ENCODE measurements at regions not wholly inside any gene's neighbourhood (a gene's known extent, or its start where the extent isn't known, plus 50 kb on each side); places are given as distances from the start of the nearest gene placed in this dataset.

GRCh38 chr5:3801967-3802366, 206.3 kb downstream of the IRX1 start:
- CTCF ChIA-PET = no interaction called here
- H3K36me3 Mint-ChIP-seq (ENCODE audit: low read depth) = no peaks in the 10 kb centered on the region
- no peaks in the 10 kb centered on the region for H3K4me1 Mint-ChIP-seq
- POLR2A ChIA-PET = no interaction called here
- H3K27ac Mint-ChIP-seq = no peak overlapping the region
- H3K4me3 Mint-ChIP-seq = no peak overlapping the region
- no peak for DNase-seq
- H3K27me3 Mint-ChIP-seq = no peaks in the 10 kb centered on the region
- no peaks in the 10 kb centered on the region for H3K9me3 Mint-ChIP-seq

GRCh38 chr5:3809455-3809854, 213.8 kb downstream of the IRX1 start:
- Mint-ChIP-seq H3K4me1 (no peaks in the 10 kb centered on the region), H3K27ac (no peak overlapping the region), H3K9me3 (peaks cover 2% of the 10 kb centered on the region), H3K36me3 (ENCODE audit: low read depth) (no peaks in the 10 kb centered on the region), H3K27me3 (no peaks in the 10 kb centered on the region), H3K4me3 (no peak overlapping the region)
- ChIA-PET CTCF (no interaction called here), POLR2A (no interaction called here)
- no peak for DNase-seq

DNA sequence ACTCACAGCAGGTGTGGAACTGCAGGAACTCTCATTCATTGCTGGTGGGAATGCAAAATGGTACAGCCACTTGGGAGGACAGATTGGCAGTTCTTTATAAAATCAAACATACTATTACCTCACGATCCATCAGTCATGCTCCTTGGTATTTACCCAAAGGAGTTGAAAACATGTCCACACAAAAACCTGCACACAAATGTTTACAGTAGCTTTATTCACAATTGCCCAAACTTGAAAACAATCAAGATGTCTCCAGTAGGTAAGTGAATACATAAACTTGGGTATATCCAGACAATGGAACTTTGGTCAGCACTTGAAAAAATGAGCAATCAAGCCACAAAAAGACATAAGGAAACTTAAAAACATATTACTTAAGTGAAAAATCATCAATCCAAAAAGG, 215.5 kb downstream of the IRX1 start:
- Mint-ChIP-seq H3K27ac (no peak overlapping the region), H3K27me3 (no peaks in the 10 kb centered on the region), H3K36me3 (ENCODE audit: low read depth) (no peaks in the 10 kb centered on the region), H3K4me1 (no peaks in the 10 kb centered on the region), H3K9me3 (peaks cover 2% of the 10 kb centered on the region), H3K4me3 (no peak overlapping the region)
- ChIA-PET CTCF (no interaction called here), POLR2A (no interaction called here)
- DNase-seq = no peak

DNA sequence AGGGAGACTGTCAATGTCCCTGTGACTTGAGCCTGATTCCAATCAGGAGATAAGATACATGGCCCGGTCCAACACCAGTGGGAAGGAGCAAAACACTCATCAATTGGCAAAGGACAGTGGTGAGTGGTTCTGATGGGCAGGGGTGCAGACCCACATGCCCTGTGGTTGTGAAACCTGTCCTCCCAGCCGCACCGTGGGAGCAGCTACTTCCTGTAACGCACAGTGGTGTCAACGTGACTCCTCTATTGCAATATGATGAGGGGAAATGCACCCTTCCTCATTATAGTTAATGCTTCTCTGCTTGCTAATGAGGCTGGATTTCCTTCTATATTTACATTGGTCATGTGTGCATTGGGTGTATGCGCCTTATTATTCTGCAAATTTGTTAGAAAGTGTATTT, 223.0 kb downstream of the IRX1 start:
- Mint-ChIP-seq H3K9me3 (no peaks in the 10 kb centered on the region), H3K36me3 (ENCODE audit: low read depth) (no peaks in the 10 kb centered on the region), H3K27ac (no peak overlapping the region), H3K4me3 (no peak overlapping the region), H3K27me3 (no peaks in the 10 kb centered on the region), H3K4me1 (no peaks in the 10 kb centered on the region)
- no peak for DNase-seq
- POLR2A ChIA-PET = no interaction called here
- CTCF ChIA-PET = no interaction called here

- Mint-ChIP-seq H3K9me3 (no peaks in the 10 kb centered on the region), H3K27ac (no peak overlapping the region), H3K27me3 (no peaks in the 10 kb centered on the region), H3K4me1 (no peaks in the 10 kb centered on the region), H3K4me3 (no peak overlapping the region), H3K36me3 (ENCODE audit: low read depth) (no peaks in the 10 kb centered on the region)
- DNase-seq = no peak
- CTCF ChIA-PET = no interaction called here
- POLR2A ChIA-PET = no interaction called here
These were observed 230.2 kb downstream of the IRX1 start for GRCh38 chr5:3825531-3826451.

DNA sequence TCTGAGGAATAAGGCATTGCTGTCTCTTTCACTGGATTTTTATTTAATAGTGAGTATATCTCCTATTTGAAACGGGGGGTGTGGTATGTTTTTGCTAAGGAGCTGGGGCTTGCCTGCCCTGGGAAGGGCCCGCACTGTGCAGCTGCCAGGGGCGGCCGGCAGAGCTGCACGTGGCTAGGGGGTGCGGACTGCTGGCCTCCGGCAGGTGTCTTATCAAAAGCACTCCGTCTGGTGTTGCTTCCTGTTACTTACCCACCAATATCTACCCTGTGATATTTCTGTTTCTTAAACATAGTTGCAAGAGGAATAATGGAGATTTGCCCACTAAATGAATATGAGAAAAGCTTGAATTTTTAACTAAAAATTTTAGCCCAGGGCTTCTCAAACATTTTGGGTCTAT, 232.0 kb downstream of the IRX1 start:
- no peaks in the 10 kb centered on the region for H3K4me1 Mint-ChIP-seq
- no peak overlapping the region for H3K27ac Mint-ChIP-seq
- no peaks in the 10 kb centered on the region for H3K27me3 Mint-ChIP-seq
- DNase-seq = no peak
- ChIA-PET POLR2A (no interaction called here), CTCF (no interaction called here)
- H3K4me3 Mint-ChIP-seq = no peak overlapping the region
- no peaks in the 10 kb centered on the region for H3K9me3 Mint-ChIP-seq
- H3K36me3 Mint-ChIP-seq (ENCODE audit: low read depth) = no peaks in the 10 kb centered on the region

DNA sequence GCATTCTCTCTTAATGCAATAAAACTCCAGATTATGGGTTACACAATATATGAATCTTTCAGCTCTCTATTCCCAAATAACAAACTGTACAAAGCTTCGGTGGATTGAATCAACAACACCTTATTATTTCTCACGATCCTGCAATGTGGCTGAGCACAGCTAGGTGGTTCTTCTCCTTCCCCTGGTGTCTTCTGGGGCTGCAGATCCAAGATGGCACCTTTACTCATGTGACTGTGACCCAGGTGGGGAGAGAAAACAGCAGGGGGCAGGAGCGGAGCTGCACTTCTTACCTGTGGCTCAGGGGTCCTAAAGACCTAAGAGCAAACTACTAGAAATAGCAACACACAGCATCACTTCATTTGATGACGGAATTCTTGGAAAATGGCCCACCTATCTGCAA, 233.1 kb downstream of the IRX1 start:
- Mint-ChIP-seq H3K9me3 (no peaks in the 10 kb centered on the region), H3K27ac (no peak overlapping the region), H3K4me1 (no peaks in the 10 kb centered on the region), H3K36me3 (ENCODE audit: low read depth) (no peaks in the 10 kb centered on the region), H3K27me3 (no peaks in the 10 kb centered on the region), H3K4me3 (no peak overlapping the region)
- no peak for DNase-seq
- CTCF ChIA-PET = no interaction called here
- POLR2A ChIA-PET = no interaction called here

GRCh38 chr5:3833566-3833965, 237.9 kb downstream of the IRX1 start:
- CTCF ChIA-PET = interaction anchor here (0.6 kb wide), 1 partner anchor 274 kb away, joined by 5 read pairs; no protein-coding TSS in a partner anchor
- H3K36me3 Mint-ChIP-seq (ENCODE audit: low read depth) = no peaks in the 10 kb centered on the region
- DNase-seq = no peak
- H3K4me1 Mint-ChIP-seq = no peaks in the 10 kb centered on the region
- H3K27ac Mint-ChIP-seq = no peak overlapping the region
- POLR2A ChIA-PET = no interaction called here
- no peaks in the 10 kb centered on the region for H3K27me3 Mint-ChIP-seq
- no peak overlapping the region for H3K4me3 Mint-ChIP-seq
- H3K9me3 Mint-ChIP-seq = no peaks in the 10 kb centered on the region

GRCh38 chr5:3835811-3836210, 240.2 kb downstream of the IRX1 start:
- Mint-ChIP-seq H3K27ac (no peak overlapping the region), H3K27me3 (no peaks in the 10 kb centered on the region), H3K9me3 (no peaks in the 10 kb centered on the region), H3K36me3 (ENCODE audit: low read depth) (no peaks in the 10 kb centered on the region), H3K4me1 (no peaks in the 10 kb centered on the region), H3K4me3 (no peak overlapping the region)
- ChIA-PET POLR2A (no interaction called here), CTCF (no interaction called here)
- no peak for DNase-seq

DNA sequence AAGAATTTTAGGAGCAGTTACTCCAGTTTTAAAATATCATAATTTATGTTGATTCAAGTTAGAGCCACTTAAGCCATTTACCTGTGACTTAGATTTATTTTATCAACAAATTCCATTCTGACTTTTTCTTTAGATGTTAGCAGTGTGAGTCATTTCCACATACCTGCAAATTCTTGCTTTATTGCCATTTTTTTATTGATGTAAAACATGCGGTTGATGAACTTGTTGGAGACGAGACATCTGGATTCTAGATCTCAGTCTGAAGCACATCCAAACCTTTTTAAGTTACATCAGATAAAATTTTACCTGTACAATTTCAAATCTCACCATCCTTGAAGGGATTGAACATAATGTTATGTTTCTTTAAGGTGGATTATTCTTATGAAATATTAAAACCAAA, 240.9 kb downstream of the IRX1 start:
- Mint-ChIP-seq H3K4me3 (no peak overlapping the region), H3K27ac (no peak overlapping the region), H3K9me3 (no peaks in the 10 kb centered on the region), H3K36me3 (ENCODE audit: low read depth) (no peaks in the 10 kb centered on the region), H3K27me3 (no peaks in the 10 kb centered on the region), H3K4me1 (no peaks in the 10 kb centered on the region)
- POLR2A ChIA-PET = no interaction called here
- CTCF ChIA-PET = no interaction called here
- DNase-seq = no peak

GRCh38 chr5:3837506-3837905, 241.9 kb downstream of the IRX1 start:
- Mint-ChIP-seq H3K27ac (no peak overlapping the region), H3K4me3 (no peak overlapping the region), H3K4me1 (no peaks in the 10 kb centered on the region), H3K9me3 (no peaks in the 10 kb centered on the region), H3K36me3 (ENCODE audit: low read depth) (no peaks in the 10 kb centered on the region), H3K27me3 (no peaks in the 10 kb centered on the region)
- no peak for DNase-seq
- CTCF ChIA-PET = no interaction called here
- POLR2A ChIA-PET = no interaction called here

DNA sequence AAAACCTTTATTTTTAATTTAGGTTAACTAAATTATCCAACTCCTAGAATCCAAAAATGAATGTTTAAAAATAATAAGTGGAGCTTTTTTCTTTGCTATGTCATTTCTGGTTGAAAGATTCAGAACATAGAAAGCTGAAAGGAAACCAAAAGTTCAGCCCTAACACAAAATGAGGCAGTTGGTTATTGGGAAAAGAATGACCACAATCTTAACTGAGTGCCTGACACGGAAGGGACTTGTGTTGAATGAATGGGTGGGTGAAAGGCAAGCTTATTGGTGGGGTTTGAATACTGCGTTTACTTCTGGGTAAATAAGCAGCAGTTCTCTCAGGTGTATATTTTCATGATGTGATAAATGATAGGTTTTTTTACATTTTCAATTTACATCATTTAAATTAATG, 243.5 kb downstream of the IRX1 start:
- Mint-ChIP-seq H3K9me3 (no peaks in the 10 kb centered on the region), H3K27ac (no peak overlapping the region), H3K4me1 (no peaks in the 10 kb centered on the region), H3K36me3 (ENCODE audit: low read depth) (no peaks in the 10 kb centered on the region), H3K27me3 (no peaks in the 10 kb centered on the region), H3K4me3 (no peak overlapping the region)
- POLR2A ChIA-PET = no interaction called here
- no peak for DNase-seq
- CTCF ChIA-PET = no interaction called here

DNA sequence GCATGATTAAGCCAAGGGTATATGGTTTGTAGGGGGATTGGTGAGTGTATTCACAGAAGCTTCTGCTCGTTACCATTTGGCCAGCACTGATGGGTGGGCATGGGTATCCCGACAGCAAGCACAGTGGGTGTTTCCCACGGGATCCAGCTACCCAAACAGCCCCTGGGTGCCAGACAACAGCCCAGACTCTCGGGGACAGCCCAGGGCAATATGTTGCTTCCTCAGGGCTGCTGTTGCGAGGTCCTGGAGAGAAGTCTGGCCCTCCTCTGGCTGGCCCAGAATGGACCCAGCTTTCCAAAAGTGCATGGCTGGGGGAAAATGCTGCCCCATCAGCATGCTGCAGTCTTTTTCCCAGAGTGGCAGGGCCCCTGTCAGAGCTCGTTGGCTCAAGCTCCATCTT, 247.0 kb downstream of the IRX1 start:
- Mint-ChIP-seq H3K4me1 (no peaks in the 10 kb centered on the region), H3K4me3 (no peak overlapping the region), H3K27me3 (no peaks in the 10 kb centered on the region), H3K27ac (no peak overlapping the region), H3K36me3 (ENCODE audit: low read depth) (no peaks in the 10 kb centered on the region), H3K9me3 (no peaks in the 10 kb centered on the region)
- POLR2A ChIA-PET = no interaction called here
- CTCF ChIA-PET = no interaction called here
- no peak for DNase-seq

DNA sequence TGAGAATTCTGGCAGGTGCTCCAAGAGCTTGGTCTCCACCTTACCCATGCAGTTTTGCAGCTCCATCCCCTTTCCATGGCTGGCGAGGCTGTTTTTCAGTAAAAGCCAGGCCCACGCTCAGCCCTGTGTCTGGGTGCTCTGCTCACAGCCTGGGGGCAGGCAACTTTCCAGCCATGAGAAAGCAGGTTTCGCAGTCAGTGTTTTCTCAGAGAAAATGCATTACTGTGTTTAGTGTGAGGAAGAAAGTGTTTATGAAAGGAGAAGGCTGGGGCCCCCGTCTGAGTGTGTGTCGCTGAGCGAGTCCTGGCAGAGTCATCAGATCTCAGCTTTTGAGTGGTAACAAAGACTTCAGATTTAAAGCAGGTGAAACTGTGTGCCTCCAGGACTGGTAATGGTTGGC, 248.1 kb downstream of the IRX1 start:
- POLR2A ChIA-PET = no interaction called here
- Mint-ChIP-seq H3K27me3 (no peaks in the 10 kb centered on the region), H3K27ac (no peak overlapping the region), H3K4me1 (no peaks in the 10 kb centered on the region), H3K9me3 (no peaks in the 10 kb centered on the region), H3K36me3 (ENCODE audit: low read depth) (no peaks in the 10 kb centered on the region), H3K4me3 (no peak overlapping the region)
- CTCF ChIA-PET = no interaction called here
- no peak for DNase-seq
